HG03025 (cell line): ENCODE measurements at regions not wholly inside any gene's neighbourhood (a gene's known extent, or its start where the extent isn't known, plus 50 kb on each side); places are given as distances from the start of the nearest gene placed in this dataset.

Experiments used
- ATAC-seq: cut with Tn5 transposase; IDR thresholded peaks from one replicate; pipeline ENCODE4 v1.9.1; 2021; ENCODE audit warnings: mild to moderate bottlenecking, moderate library complexity; ENCODE audit not compliant: unreplicated experiment, low FRiP score

- no peak for ATAC-seq
Measured at GRCh38 chr4:62591756-62592155, 1391.6 kb downstream of the ADGRL3 start.

- ATAC-seq: no peak
Measured at GRCh38 chr4:62588671-62589070, 1388.5 kb downstream of the ADGRL3 start.

GRCh38 chr4:62571494-62571893 is 1371.4 kb downstream of the ADGRL3 start:
- ATAC-seq: no peak

- no peak for ATAC-seq
Measured at GRCh38 chr4:62560858-62561257, 1360.7 kb downstream of the ADGRL3 start.

GRCh38 chr4:62550121-62550520 is 1350.0 kb downstream of the ADGRL3 start:
- ATAC-seq: no peak

- ATAC-seq: no peak
Measured at GRCh38 chr4:62549601-62550000, 1349.5 kb downstream of the ADGRL3 start.

- no peak for ATAC-seq
Measured at GRCh38 chr4:62548765-62549164, 1348.6 kb downstream of the ADGRL3 start.

GRCh38 chr4:62548108-62548524 is 1348.0 kb downstream of the ADGRL3 start:
- ATAC-seq: no peak

- no peak for ATAC-seq
Measured at GRCh38 chr4:62544428-62544827, 1344.3 kb downstream of the ADGRL3 start.

GRCh38 chr4:62543002-62543401 is 1342.9 kb downstream of the ADGRL3 start:
- ATAC-seq: no peak

- no peak for ATAC-seq
Measured at GRCh38 chr4:62533573-62533972, 1333.4 kb downstream of the ADGRL3 start.

- ATAC-seq: no peak
Measured at GRCh38 chr4:62531731-62532130, 1331.6 kb downstream of the ADGRL3 start.

GRCh38 chr4:62531264-62531663 is 1331.1 kb downstream of the ADGRL3 start:
- ATAC-seq: no peak

GRCh38 chr4:62528874-62529273 is 1328.7 kb downstream of the ADGRL3 start:
- no peak for ATAC-seq

- ATAC-seq: no peak
Measured at GRCh38 chr4:62526671-62527070, 1326.5 kb downstream of the ADGRL3 start.

- ATAC-seq: no peak
Measured at GRCh38 chr4:62523256-62523655, 1323.1 kb downstream of the ADGRL3 start.

GRCh38 chr4:62522273-62522672 is 1322.1 kb downstream of the ADGRL3 start:
- ATAC-seq: no peak

- ATAC-seq: no peak
Measured at GRCh38 chr4:62517716-62518115, 1317.6 kb downstream of the ADGRL3 start.

- no peak for ATAC-seq
Measured at GRCh38 chr4:62513306-62513705, 1313.2 kb downstream of the ADGRL3 start.

GRCh38 chr4:62512271-62512670 is 1312.1 kb downstream of the ADGRL3 start:
- no peak for ATAC-seq

- ATAC-seq: no peak
Measured at GRCh38 chr4:62510228-62510627, 1310.1 kb downstream of the ADGRL3 start.

GRCh38 chr4:62500296-62500695 is 1300.2 kb downstream of the ADGRL3 start:
- ATAC-seq: no peak

GRCh38 chr4:62495032-62495431 is 1294.9 kb downstream of the ADGRL3 start:
- ATAC-seq: no peak
